Endothelial cell (in vitro differentiated cells): ENCODE measurements at regions not wholly inside any gene's neighbourhood (a gene's known extent, or its start where the extent isn't known, plus 50 kb on each side); places are given as distances from the start of the nearest gene placed in this dataset.

Experiments used
- DNase-seq: peaks from one replicate; pipeline ENCODE4 v3.0.0; 2021; ENCODE audit warnings: low spot score
- H3K27ac Mint-ChIP-seq: one replicate; pipeline ENCODE4 v1.8.0; 2021; ENCODE audit warnings: mixed read lengths, inconsistent platforms; ENCODE audit not compliant: unreplicated experiment
- H3K27me3 Mint-ChIP-seq: one replicate; pipeline ENCODE4 v1.8.0; 2021; ENCODE audit warnings: mild to moderate bottlenecking, moderate library complexity, mixed read lengths, inconsistent platforms; ENCODE audit not compliant: unreplicated experiment
- H3K36me3 Mint-ChIP-seq: one replicate; pipeline ENCODE4 v1.8.0; 2021; ENCODE audit warnings: mild to moderate bottlenecking, low read depth, mixed read lengths, inconsistent platforms; ENCODE audit not compliant: unreplicated experiment
- H3K4me1 Mint-ChIP-seq: one replicate; pipeline ENCODE4 v1.8.0; 2021; ENCODE audit warnings: mild to moderate bottlenecking, mixed read lengths, inconsistent platforms; ENCODE audit not compliant: unreplicated experiment
- H3K4me3 Mint-ChIP-seq: one replicate; pipeline ENCODE4 v1.8.0; 2021; ENCODE audit warnings: mild to moderate bottlenecking, mixed read lengths, inconsistent platforms; ENCODE audit not compliant: unreplicated experiment
- H3K9me3 Mint-ChIP-seq: one replicate; pipeline ENCODE4 v1.8.0; 2021; ENCODE audit warnings: mixed read lengths, inconsistent platforms; ENCODE audit not compliant: unreplicated experiment
- TF ChIP-seq, protein P1 (sequence below): fragments of 200-600 bp; sonication (generic); IDR thresholded peaks from one replicate; pipeline ENCODE4 v1.5.0; 2021; ENCODE audit warnings: antibody characterized with exemption; ENCODE audit not compliant: unreplicated experiment

DNA sequence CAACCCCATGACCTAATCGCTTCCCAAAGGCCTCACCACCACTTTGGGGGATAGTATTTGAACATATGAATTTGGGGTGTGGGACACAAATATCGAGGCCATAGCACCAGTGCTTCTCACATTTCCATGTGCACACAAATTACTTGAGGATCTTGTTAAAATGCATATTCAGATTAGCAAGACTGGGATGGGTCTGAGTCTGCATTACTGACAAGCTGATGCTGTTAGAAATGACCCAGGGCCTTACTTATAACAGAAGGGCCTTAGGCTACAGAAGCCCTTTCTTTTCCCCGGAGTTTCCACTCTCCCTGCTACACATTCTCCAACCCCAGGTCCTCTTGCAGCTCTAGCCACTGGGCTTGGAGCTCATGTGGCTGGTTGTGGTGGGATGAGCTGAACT lies 141.5 kb upstream of the LRFN2 start:
- TF ChIP-seq, protein P1, sequence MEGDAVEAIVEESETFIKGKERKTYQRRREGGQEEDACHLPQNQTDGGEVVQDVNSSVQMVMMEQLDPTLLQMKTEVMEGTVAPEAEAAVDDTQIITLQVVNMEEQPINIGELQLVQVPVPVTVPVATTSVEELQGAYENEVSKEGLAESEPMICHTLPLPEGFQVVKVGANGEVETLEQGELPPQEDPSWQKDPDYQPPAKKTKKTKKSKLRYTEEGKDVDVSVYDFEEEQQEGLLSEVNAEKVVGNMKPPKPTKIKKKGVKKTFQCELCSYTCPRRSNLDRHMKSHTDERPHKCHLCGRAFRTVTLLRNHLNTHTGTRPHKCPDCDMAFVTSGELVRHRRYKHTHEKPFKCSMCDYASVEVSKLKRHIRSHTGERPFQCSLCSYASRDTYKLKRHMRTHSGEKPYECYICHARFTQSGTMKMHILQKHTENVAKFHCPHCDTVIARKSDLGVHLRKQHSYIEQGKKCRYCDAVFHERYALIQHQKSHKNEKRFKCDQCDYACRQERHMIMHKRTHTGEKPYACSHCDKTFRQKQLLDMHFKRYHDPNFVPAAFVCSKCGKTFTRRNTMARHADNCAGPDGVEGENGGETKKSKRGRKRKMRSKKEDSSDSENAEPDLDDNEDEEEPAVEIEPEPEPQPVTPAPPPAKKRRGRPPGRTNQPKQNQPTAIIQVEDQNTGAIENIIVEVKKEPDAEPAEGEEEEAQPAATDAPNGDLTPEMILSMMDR, result no peak
- Mint-ChIP-seq H3K4me3 (no peak overlapping the region), H3K36me3 (no peaks in the 10 kb centered on the region), H3K9me3 (no peaks in the 10 kb centered on the region), H3K27ac (no peak overlapping the region), H3K4me1 (peaks cover 16% of the 10 kb centered on the region), H3K27me3 (no peaks in the 10 kb centered on the region)
- DNase-seq, result no peak

DNA sequence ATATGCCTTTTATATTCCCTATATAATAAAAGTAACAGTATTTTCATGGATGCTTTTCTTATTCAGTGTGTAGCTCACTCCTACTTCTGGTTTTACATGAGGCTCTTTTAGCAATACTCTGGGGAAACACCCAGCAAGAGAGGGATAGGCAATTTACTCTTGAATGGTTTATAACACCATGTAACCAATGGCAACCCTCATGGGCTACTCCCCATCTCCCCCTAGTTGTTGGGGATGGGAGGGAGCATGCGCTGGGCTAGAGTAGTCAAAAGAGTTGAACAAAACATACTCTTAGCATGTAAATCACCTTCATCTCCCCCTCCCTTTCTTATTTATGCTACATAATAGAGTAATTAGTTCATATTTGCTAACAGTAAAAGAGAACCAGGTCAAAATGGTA lies 140.1 kb upstream of the LRFN2 start:
- peaks cover 25% of the 10 kb centered on the region for H3K4me1 Mint-ChIP-seq
- H3K27ac Mint-ChIP-seq, result no peak overlapping the region
- H3K9me3 Mint-ChIP-seq, result no peaks in the 10 kb centered on the region
- no peak for DNase-seq
- no peak overlapping the region for H3K4me3 Mint-ChIP-seq
- H3K27me3 Mint-ChIP-seq, result peaks cover 3% of the 10 kb centered on the region
- TF ChIP-seq, protein P1, result no peak
- no peaks in the 10 kb centered on the region for H3K36me3 Mint-ChIP-seq

DNA sequence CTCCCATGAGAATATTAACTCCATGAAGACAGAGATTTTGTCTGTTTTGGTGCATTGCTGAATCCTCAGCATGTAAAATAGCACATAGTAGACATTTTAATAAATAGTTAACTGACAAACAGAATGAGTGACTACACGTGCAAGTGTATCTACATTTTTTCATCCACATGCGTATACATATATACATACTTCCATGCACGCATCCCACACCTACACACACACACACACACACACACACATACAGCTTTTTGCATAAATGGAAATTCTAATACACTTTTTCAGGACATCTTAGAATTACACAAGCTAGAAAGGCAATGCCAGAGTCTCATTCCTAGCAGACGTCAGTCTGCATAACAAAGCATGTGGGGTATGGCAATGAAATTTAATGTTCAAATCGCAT lies 139.7 kb upstream of the LRFN2 start:
- no peak for DNase-seq
- Mint-ChIP-seq H3K36me3 (no peaks in the 10 kb centered on the region), H3K27me3 (peaks cover 3% of the 10 kb centered on the region), H3K4me3 (no peak overlapping the region), H3K27ac (no peak overlapping the region), H3K4me1 (peaks cover 29% of the 10 kb centered on the region), H3K9me3 (no peaks in the 10 kb centered on the region)
- TF ChIP-seq, protein P1, result no peak

DNA sequence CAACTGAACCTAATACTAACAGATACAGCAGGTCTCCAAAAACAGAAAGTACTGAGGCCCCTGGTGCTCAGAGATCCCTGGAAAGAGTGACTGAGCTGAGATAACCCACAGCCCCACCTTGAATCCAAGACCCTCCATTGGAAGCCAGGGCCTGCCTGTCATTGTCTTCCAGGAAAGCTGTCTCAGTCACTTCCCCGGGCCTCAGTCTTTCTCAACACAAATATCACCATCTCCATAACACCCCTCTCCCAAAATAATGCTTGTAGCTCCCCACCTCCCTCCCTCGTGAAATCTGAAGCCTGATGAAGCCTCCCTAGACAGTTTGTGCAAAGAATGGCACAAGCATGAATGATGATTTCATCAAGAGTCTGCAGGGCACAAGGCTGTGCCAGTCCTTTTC lies 138.2 kb upstream of the LRFN2 start:
- Mint-ChIP-seq H3K4me1 (peaks cover 36% of the 10 kb centered on the region), H3K27ac (no peak overlapping the region), H3K9me3 (no peaks in the 10 kb centered on the region), H3K27me3 (peaks cover 6% of the 10 kb centered on the region), H3K4me3 (no peak overlapping the region), H3K36me3 (no peaks in the 10 kb centered on the region)
- no peak for DNase-seq
- TF ChIP-seq, protein P1, result no peak

DNA sequence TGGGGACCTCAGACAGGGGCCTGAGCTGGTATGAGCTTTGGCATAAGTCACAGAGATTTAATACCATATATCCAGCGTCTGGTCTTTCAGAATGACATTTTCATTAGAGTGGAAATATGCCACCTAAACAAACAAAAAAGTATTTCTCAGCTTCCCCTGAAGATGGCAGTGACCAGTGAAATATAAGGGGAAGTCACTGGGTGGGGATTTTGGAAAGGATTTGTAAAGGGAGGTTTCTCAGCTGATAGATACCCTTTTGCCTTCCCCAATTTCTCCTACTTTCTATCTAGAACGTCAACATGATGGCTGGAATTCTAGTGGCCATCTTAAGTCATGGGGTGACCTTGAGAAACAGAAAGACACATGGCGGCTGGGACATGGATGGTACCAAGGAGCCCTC lies 137.7 kb upstream of the LRFN2 start:
- Mint-ChIP-seq H3K27me3 (peaks cover 6% of the 10 kb centered on the region), H3K9me3 (no peaks in the 10 kb centered on the region), H3K4me3 (no peak overlapping the region), H3K4me1 (peaks cover 40% of the 10 kb centered on the region), H3K27ac (peak overlapping the region; percentile 36), H3K36me3 (no peaks in the 10 kb centered on the region)
- no peak for DNase-seq
- TF ChIP-seq, protein P1, result no peak
